ENCODE measurements at regions not wholly inside any gene's neighbourhood (a gene's known extent, or its start where the extent isn't known, plus 50 kb on each side); places are given as distances from the start of the nearest gene placed in this dataset.

- no peak overlapping the region for H3K27ac ChIP-seq
- no peaks in the 10 kb centered on the region for H3K9me3 ChIP-seq
- no peaks in the 10 kb centered on the region for H3K4me1 ChIP-seq
- DNase-seq (no peak), ATAC-seq (no peak)
- H3K36me3 ChIP-seq = no peaks in the 10 kb centered on the region
- no peaks in the 10 kb centered on the region for H3K27me3 ChIP-seq
- TF ChIP-seq CTCF (IDR thresholded peaks at IDR 0.05) = no peak
- intact Hi-C loops (cut with DNase I) = no loop called here
- H3K4me3 ChIP-seq = no peak overlapping the region
Observed at GRCh38 chr4:135538698-135539097, 1337.1 kb upstream of the PABPC4L start.

GRCh38 chr4:135533053-135533452 is 1331.5 kb upstream of the PABPC4L start:
- intact Hi-C loops (cut with DNase I) = no loop called here
- DNase-seq = no peak
- H3K9me3 ChIP-seq = no peaks in the 10 kb centered on the region
- TF ChIP-seq CTCF (IDR thresholded peaks at IDR 0.05) = no peak
- no peak overlapping the region for H3K4me3 ChIP-seq
- H3K27ac ChIP-seq = no peak overlapping the region
- no peaks in the 10 kb centered on the region for H3K4me1 ChIP-seq
- ATAC-seq = no peak
- H3K36me3 ChIP-seq = no peaks in the 10 kb centered on the region
- H3K27me3 ChIP-seq = no peaks in the 10 kb centered on the region

- no peaks in the 10 kb centered on the region for H3K4me1 ChIP-seq
- H3K27ac ChIP-seq = no peak overlapping the region
- intact Hi-C loops (cut with DNase I) = no loop called here
- ATAC-seq = no peak
- DNase-seq = no peak
- H3K4me3 ChIP-seq = no peak overlapping the region
- H3K36me3 ChIP-seq = no peaks in the 10 kb centered on the region
- no peaks in the 10 kb centered on the region for H3K27me3 ChIP-seq
- no peaks in the 10 kb centered on the region for H3K9me3 ChIP-seq
- TF ChIP-seq CTCF (IDR thresholded peaks at IDR 0.05) = no peak
Observed at GRCh38 chr4:135532132-135532531, 1330.5 kb upstream of the PABPC4L start.

GRCh38 chr4:135515295-135515694 is 1313.7 kb upstream of the PABPC4L start:
- DNase-seq (no peak), ATAC-seq (no peak)
- intact Hi-C loops (cut with DNase I) = no loop called here
- TF ChIP-seq CTCF (IDR thresholded peaks at IDR 0.05) = no peak
- H3K9me3 ChIP-seq = no peaks in the 10 kb centered on the region
- H3K27ac ChIP-seq = no peak overlapping the region
- H3K27me3 ChIP-seq = no peaks in the 10 kb centered on the region
- H3K4me3 ChIP-seq = no peak overlapping the region
- H3K4me1 ChIP-seq = no peaks in the 10 kb centered on the region
- H3K36me3 ChIP-seq = no peaks in the 10 kb centered on the region

- Histone ChIP-seq H3K27me3 (no peaks in the 10 kb centered on the region), H3K4me3 (no peak overlapping the region), H3K9me3 (no peaks in the 10 kb centered on the region), H3K27ac (no peak overlapping the region), H3K4me1 (no peaks in the 10 kb centered on the region), H3K36me3 (no peaks in the 10 kb centered on the region)
- intact Hi-C loops (cut with DNase I) = no loop called here
- TF ChIP-seq CTCF (IDR thresholded peaks at IDR 0.05) = no peak
- DNase-seq = no peak
- ATAC-seq = no peak
Observed at GRCh38 chr4:135510582-135510981, 1309.0 kb upstream of the PABPC4L start.

- DNase-seq (no peak), ATAC-seq (no peak)
- TF ChIP-seq CTCF (IDR thresholded peaks at IDR 0.05) = no peak
- Histone ChIP-seq H3K27ac (no peak overlapping the region), H3K4me3 (no peak overlapping the region), H3K9me3 (no peaks in the 10 kb centered on the region), H3K27me3 (no peaks in the 10 kb centered on the region), H3K36me3 (no peaks in the 10 kb centered on the region), H3K4me1 (no peaks in the 10 kb centered on the region)
- intact Hi-C loops (cut with DNase I) = no loop called here
Observed at GRCh38 chr4:135508006-135508714, 1306.6 kb upstream of the PABPC4L start.
